Stomach (tissue), 4 donors: ENCODE measurements at regions not wholly inside any gene's neighbourhood (a gene's known extent, or its start where the extent isn't known, plus 50 kb on each side); places are given as distances from the start of the nearest gene placed in this dataset.

Experiments
- EP300 ChIP-seq: sonication (generic); formaldehyde crosslinking; IDR thresholded peaks from one replicate; pipeline ENCODE4 v1.6.1; 2017; ENCODE audit warnings: antibody characterized with exemption
- POLR2A ChIP-seq, 4 donors: fragments of 450-650 bp; IDR thresholded peaks; one replicate each; pipeline ENCODE4 v1.6.1; 2016; ENCODE audit warnings: antibody characterized with exemption in 4 of 4, control low read depth in 2 of 4, mild to moderate bottlenecking in 1 of 4, moderate library complexity in 1 of 4
- TF ChIP-seq, protein P1 (sequence below), 7 experiments: fragments of 450-650 bp in 4 of 7; fragments of 200-600 bp in 3 of 7; sonication (generic) in 3 of 7; IDR thresholded peaks; one replicate each; pipeline ENCODE4 v1.5.1; 2016 to 2019; ENCODE audit warnings: antibody characterized with exemption in 7 of 7, control low read depth in 2 of 7, mild to moderate bottlenecking in 1 of 7

DNA sequence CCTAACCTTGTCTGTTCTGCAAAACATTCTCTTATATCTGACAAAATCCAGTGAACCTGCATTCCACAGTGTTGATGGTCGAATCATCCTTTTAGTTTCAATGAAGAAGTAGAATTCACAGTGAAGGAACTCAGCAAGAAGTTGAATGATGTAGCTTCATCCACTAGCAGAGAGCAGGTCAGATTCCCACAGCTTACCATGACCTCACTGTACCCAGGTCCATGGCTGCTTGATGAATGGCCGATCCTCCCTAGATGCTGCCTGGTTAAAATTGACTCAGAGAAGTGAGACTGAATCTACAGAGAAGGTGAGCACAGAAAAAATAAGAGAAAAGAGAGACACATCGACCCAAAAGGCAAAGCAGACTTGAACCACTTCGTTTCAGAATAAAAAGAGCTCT lies 906.0 kb upstream of the CHAC2 start:
- TF ChIP-seq, protein P1, sequence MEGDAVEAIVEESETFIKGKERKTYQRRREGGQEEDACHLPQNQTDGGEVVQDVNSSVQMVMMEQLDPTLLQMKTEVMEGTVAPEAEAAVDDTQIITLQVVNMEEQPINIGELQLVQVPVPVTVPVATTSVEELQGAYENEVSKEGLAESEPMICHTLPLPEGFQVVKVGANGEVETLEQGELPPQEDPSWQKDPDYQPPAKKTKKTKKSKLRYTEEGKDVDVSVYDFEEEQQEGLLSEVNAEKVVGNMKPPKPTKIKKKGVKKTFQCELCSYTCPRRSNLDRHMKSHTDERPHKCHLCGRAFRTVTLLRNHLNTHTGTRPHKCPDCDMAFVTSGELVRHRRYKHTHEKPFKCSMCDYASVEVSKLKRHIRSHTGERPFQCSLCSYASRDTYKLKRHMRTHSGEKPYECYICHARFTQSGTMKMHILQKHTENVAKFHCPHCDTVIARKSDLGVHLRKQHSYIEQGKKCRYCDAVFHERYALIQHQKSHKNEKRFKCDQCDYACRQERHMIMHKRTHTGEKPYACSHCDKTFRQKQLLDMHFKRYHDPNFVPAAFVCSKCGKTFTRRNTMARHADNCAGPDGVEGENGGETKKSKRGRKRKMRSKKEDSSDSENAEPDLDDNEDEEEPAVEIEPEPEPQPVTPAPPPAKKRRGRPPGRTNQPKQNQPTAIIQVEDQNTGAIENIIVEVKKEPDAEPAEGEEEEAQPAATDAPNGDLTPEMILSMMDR (IDR thresholded peaks at IDR 0.05), result no peak
- no peak for TF ChIP-seq POLR2A (IDR thresholded peaks at IDR 0.05)
- no peak for TF ChIP-seq EP300
